SHP77 (cell line): ENCODE measurements at regions not wholly inside any gene's neighbourhood (a gene's known extent, or its start where the extent isn't known, plus 50 kb on each side); places are given as distances from the start of the nearest gene placed in this dataset.
"Not testable (repeated sequence)": the region's sequence is repeated elsewhere in the genome, so short reads cannot be mapped to it uniquely, and the experiment has no call there.

Experiments
- DNase-seq, 2 experiments: peaks; one replicate each; lab custom pipeline; 2025; lab: John Stamatoyannopoulos, UW

- not testable (repeated sequence) for DNase-seq
Observed at GRCh38 chr2:132324005-132324404, 92.6 kb upstream of the GPR39 start.

- DNase-seq = not testable (repeated sequence)
Observed at GRCh38 chr2:132332345-132333033, 84.1 kb upstream of the GPR39 start.

- not testable (repeated sequence) for DNase-seq
Observed at GRCh38 chr2:132337135-132337534, 79.5 kb upstream of the GPR39 start.

DNA sequence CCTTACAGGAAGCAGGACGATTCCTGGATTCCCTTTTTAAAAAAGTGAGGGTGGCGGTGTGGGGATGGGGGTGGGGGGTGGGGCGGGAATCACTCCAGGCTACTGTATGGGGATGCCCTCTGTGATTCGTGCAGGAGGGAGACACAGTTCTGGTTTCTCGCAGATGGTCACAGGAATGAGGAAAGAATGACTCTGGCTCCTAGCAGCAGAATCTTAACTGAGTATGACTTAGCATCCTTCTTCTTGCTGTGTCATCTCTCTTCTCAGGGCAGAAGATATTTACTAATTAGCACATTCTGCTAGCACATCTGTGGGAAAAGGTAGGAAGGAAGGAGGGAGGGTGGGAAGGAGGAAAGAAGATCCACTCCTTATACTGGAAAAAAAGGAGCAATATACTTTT is 78.8 kb upstream of the GPR39 start:
- DNase-seq = not testable (repeated sequence)

DNA sequence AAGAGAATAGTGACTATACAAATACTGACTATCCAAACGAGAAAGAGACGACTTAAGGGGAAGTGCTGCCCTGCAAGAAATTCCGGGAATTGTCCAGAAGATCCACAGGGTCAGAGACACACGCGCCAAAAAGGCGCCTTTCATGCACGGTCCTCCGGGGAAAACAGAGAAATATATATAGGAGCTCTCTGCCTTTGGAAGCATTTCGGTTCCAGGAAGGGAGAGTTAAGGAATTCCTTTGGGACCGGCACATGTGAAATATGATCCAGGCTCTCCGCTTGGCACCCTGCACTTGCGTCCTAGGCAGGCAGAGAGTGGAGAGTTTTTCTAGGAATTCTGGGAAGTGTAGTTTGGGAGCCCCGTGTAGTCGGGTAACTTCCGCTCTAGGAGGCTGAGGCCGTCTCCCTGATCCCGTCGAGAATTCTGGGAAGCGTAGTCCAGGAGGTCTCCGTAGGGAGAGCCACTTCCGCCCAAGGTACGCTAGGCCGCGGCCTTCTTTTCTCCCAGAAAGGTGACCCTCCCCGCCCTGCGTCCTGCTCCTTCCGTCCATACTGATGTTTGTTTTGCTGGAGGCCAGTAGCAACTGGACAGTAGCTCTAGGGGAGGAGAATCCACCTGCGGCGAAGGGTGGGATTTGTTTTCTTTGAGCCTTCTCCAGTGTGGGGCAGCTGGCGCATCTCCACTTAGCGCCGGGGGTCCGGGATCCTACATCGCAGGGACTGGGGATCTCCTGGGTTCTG is 69.4 kb upstream of the GPR39 start:
- peak; percentile 91 to 95 for DNase-seq

DNA sequence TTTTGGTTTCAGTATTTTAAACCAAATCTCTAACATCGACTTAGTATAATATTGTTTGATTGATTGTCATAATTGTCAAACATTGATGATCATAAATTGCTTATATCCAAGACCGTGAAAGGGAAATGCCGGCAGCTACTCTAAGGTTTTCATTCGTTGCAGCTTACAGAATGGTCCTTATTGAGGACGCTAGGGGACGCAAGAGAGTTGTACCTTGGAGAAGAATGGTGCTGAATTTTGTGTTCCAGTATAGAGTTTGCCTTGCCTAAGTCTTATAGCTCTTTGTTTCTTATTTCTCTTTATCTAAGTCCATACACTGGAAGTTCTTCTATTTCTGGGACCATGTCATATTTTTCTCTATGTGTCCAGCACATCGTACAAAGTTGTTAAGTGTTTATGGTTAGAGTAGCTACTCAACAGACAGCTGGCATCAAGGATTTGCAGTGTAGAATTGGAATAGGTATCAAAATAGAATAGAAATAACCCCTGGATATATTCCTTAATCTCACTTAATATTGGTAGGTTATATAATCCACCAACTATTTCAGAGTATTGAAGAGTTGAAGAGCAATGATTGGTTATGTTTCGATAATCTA is 67.4 kb upstream of the GPR39 start:
- DNase-seq = peak; percentile 37 to 66

- not testable (repeated sequence) for DNase-seq
Observed at GRCh38 chr2:132351668-132352067, 64.9 kb upstream of the GPR39 start.

DNA sequence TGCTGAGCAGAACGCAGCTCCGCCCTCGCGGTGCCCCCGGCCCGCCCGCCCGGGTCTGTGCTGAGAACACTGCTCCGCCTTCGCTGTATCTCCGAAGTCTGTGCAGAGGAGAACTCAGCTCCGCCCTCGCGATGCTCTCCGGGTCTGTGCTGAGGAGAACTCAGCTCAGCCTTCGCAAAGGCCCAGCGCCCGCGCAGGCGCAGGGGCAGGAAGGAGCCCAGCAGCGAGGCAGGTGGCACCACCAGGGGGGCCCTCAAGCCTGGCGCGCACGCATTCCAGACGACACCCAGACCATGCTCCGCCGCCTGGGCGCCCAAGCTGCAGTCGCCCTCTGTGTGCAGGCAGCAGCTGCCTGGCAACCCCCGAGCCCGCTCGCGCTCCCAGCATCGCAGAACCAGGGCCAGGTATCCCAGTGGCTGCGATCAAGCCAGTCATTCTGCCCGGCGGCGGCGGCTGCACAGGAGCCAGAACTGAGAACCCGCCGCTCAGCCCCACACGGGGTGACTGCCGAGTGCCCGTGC is 64.1 kb upstream of the GPR39 start:
- DNase-seq = peak; percentile 83 to 91

- DNase-seq = not testable (repeated sequence)
Observed at GRCh38 chr2:132353380-132353779, 63.2 kb upstream of the GPR39 start.

- not testable (repeated sequence) for DNase-seq
Observed at GRCh38 chr2:132360964-132361363, 55.6 kb upstream of the GPR39 start.

GRCh38 chr2:132361498-132361897 is 55.1 kb upstream of the GPR39 start:
- not testable (repeated sequence) for DNase-seq

- not testable (repeated sequence) for DNase-seq
Observed at GRCh38 chr2:132363352-132363751, 53.3 kb upstream of the GPR39 start.

GRCh38 chr2:132365963-132366362 is 50.6 kb upstream of the GPR39 start:
- not testable (repeated sequence) for DNase-seq

GRCh38 chr2:132366421-132367180 is 50.0 kb upstream of the GPR39 start:
- DNase-seq = no peak
